Psoas muscle (tissue), 7 donors: ENCODE measurements at regions not wholly inside any gene's neighbourhood (a gene's known extent, or its start where the extent isn't known, plus 50 kb on each side); places are given as distances from the start of the nearest gene placed in this dataset.

Experiments used
- ATAC-seq, 4 donors: fragments of 200-7000 bp; cut with Tn5 transposase; one replicate each; pipeline ENCODE4 v1.9.1; 2020; ENCODE audit warnings: moderate library complexity in 3 of 4, mild to moderate bottlenecking in 2 of 4
- DNase-seq, 2 donors: peaks; one replicate each; pipeline ENCODE4 v3.0.0-alpha.2; 2020
- H3K27ac ChIP-seq: fragments of 200-600 bp; one replicate; pipeline ENCODE4 v1.8.0; 2022
- H3K27me3 ChIP-seq, 3 donors: fragments of 200-600 bp in 1 of 3; one replicate each; pipeline versions ENCODE4 v1.6.1 to v1.8.0; 2013 to 2022; ENCODE audit warnings: low read length in 2 of 3, mild to moderate bottlenecking in 2 of 3, moderate library complexity in 1 of 3; ENCODE audit not compliant: insufficient read depth in 3 of 3
- H3K36me3 ChIP-seq, 2 donors: fragments of 200-600 bp in 1 of 2; one replicate each; pipeline versions ENCODE4 v1.6.1 to v1.8.0; 2013 to 2022; ENCODE audit warnings: low read depth in 1 of 2, mild to moderate bottlenecking in 1 of 2, moderate library complexity in 1 of 2; ENCODE audit not compliant: insufficient read depth in 1 of 2
- H3K4me1 ChIP-seq: fragments of 200-600 bp; one replicate; pipeline ENCODE4 v1.8.0; 2022
- H3K4me3 ChIP-seq: fragments of 200-600 bp; one replicate; pipeline ENCODE4 v1.8.0; 2022; ENCODE audit warnings: mild to moderate bottlenecking
- H3K9me3 ChIP-seq: fragments of 200-600 bp; one replicate; pipeline ENCODE4 v1.8.0; 2022
- WGBS, 3 donors: extraction: QIAGEN DNeasy Blood & Tissue Kit; methylation state at CpG; one replicate each; pipeline versions ENCODE4 v1.1.6 to v1.1.7; 2013; 5-methylcytosine and 5-hydroxymethylcytosine counted together
- intact Hi-C, 2 donors: fragments of 100-400 bp; cut with DNase I; formaldehyde crosslinking; loops; one replicate each; pipeline versions ENCODE4 v1.11.0 to v1.14.2; 2022
- TF ChIP-seq, protein P1 (sequence below): fragments of 200-600 bp; IDR thresholded peaks from one replicate; pipeline ENCODE4 v1.8.0; 2022; ENCODE audit warnings: antibody characterized with exemption
- donor health status: healthy with polysubstance abuse.
- donor health status: DM: no; HTN: no; CAD: no; lungs with moderate emphysema.
- donor health status: Bipolar disorder and iron deficiency.
- donor health status: healthy.
- donor health status: DM: yes; HTN: yes; CAD: no.
- donor health status: DM: no; HTN: no; CAD: no.
- donor health status: DM: yes; HTN: yes; CAD: no.

GRCh38 chr4:104394406-104395167, 100.1 kb downstream of the CXXC4 start:
- WGBS, 3 donors: 16 to 23% (median 17%) methylated on average over 12 of the region's 12 CpGs
- no peaks in the 10 kb centered on the region for H3K4me1 ChIP-seq
- H3K4me3 ChIP-seq: peak overlapping the region; percentile 35

DNA sequence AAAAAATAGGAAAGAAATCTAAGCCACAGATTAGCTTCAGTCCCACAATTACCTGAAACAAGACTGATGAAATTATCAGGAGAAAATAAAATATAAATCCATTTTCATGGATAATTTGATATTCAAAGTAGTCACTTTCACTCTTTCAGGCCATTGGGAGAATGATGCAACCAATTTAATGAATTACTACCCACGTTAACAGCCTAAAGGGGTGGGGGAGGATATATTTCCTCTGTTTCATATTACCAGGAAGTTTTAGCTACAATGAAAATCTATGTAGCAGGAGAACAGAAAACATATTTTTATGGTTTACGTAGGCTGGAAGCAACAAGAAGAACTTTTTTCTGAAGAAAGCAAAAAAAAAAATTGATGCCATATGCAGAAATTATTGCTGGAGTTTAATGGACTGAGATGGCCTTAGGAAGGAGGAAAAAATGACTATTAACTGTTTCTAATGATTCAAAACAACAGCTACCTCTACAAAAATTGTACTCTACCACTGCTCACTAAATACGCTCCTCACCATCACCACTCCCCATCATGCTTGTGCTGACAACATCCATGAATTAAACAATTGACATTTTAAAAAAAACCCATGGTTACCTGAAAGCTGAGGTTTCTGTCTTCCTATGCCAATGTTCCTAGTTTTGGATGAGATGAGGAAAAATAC, 100.9 kb downstream of the CXXC4 start:
- H3K4me1 ChIP-seq: no peaks in the 10 kb centered on the region
- H3K9me3 ChIP-seq: no peaks in the 10 kb centered on the region
- TF ChIP-seq, protein P1, sequence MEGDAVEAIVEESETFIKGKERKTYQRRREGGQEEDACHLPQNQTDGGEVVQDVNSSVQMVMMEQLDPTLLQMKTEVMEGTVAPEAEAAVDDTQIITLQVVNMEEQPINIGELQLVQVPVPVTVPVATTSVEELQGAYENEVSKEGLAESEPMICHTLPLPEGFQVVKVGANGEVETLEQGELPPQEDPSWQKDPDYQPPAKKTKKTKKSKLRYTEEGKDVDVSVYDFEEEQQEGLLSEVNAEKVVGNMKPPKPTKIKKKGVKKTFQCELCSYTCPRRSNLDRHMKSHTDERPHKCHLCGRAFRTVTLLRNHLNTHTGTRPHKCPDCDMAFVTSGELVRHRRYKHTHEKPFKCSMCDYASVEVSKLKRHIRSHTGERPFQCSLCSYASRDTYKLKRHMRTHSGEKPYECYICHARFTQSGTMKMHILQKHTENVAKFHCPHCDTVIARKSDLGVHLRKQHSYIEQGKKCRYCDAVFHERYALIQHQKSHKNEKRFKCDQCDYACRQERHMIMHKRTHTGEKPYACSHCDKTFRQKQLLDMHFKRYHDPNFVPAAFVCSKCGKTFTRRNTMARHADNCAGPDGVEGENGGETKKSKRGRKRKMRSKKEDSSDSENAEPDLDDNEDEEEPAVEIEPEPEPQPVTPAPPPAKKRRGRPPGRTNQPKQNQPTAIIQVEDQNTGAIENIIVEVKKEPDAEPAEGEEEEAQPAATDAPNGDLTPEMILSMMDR: no peak
- H3K27me3 ChIP-seq: peaks cover 0 to 3% (median 0%) of the 10 kb centered on the region in 3 donors
- DNase-seq: no peak
- intact Hi-C loops: no loop called here
- H3K36me3 ChIP-seq: no peaks in the 10 kb centered on the region
- peak overlapping the region; percentile 35 for H3K4me3 ChIP-seq
- 62 to 73% (median 63%) methylated on average over 3 of the region's 3 CpGs for WGBS, 3 donors
- H3K27ac ChIP-seq: no peak overlapping the region
- ATAC-seq: no peak

More at GRCh38 chr4:104394406-104395167, 100.1 kb downstream of the CXXC4 start:
- H3K27ac ChIP-seq: no peak overlapping the region
- DNase-seq (no peak), ATAC-seq (no peak)
- TF ChIP-seq, protein P1: no peak
- H3K9me3 ChIP-seq: no peaks in the 10 kb centered on the region
- intact Hi-C loops: no loop called here
- H3K36me3 ChIP-seq: no peaks in the 10 kb centered on the region
- H3K27me3 ChIP-seq: peaks cover 0 to 3% (median 0%) of the 10 kb centered on the region in 3 donors

- Histone ChIP-seq H3K27ac (no peak overlapping the region), H3K27me3 (peaks cover 0 to under 1% (median 0%) of the 10 kb centered on the region in 3 donors), H3K4me1 (no peaks in the 10 kb centered on the region), H3K4me3 (no peak overlapping the region), H3K36me3 (no peaks in the 10 kb centered on the region), H3K9me3 (no peaks in the 10 kb centered on the region)
- intact Hi-C loops: no loop called here
- DNase-seq (no peak), ATAC-seq (no peak)
- TF ChIP-seq, protein P1: no peak
- WGBS, 3 donors: 53 to 59% (median 53%) methylated on average over 1 of the region's 1 CpG
These were observed 109.0 kb downstream of the CXXC4 start for GRCh38 chr4:104385713-104386112.

DNA sequence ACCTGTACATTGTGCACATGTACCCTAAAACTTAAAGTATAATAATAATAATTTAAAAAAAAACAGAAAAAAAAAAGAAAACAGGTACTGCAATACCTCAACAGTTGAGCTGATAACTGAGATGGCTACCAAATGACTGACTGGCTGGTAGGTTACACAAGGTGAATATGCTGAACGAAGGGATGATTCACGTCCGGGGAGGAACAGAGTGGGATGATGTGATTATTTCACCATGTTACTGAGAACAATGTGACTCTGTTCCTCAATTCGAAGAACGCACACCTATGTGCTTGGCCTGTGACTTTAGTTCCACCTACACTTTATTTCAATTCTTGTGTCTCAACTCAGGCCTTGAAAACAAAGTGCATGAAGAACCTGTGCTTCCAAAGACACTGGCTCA, 111.7 kb downstream of the CXXC4 start:
- Histone ChIP-seq H3K27me3 (no peaks in the 10 kb centered on the region), H3K4me3 (no peak overlapping the region), H3K4me1 (no peaks in the 10 kb centered on the region), H3K36me3 (no peaks in the 10 kb centered on the region), H3K27ac (no peak overlapping the region), H3K9me3 (no peaks in the 10 kb centered on the region)
- ATAC-seq (no peak), DNase-seq (no peak)
- TF ChIP-seq, protein P1: no peak
- 94 to 97% (median 96%) methylated on average over 5 of the region's 5 CpGs for WGBS, 3 donors
- intact Hi-C loops: no loop called here
